K562 (cell line): ENCODE measurements at regions not wholly inside any gene's neighbourhood (a gene's known extent, or its start where the extent isn't known, plus 50 kb on each side); places are given as distances from the start of the nearest gene placed in this dataset.

Source experiments
- ATAC-seq: fragments of 200-7000 bp; cut with Tn5 transposase; 3 replicates; pipeline ENCODE4 v1.9.1; 2020; ENCODE audit warnings: moderate library complexity
- BruUV-seq: library from RNA; stranded (reverse); fragments of 400-500 nt; replicated peaks from 2 replicates; lab custom pipeline; 2021; lab: Mats Ljungman, UMichigan
- CTCF ChIA-PET: fragments of 300-600 bp; formaldehyde crosslinking; extraction: SDS; loops from one replicate; lab custom pipeline; 2021; ENCODE audit warnings: low intra/inter-chr PET ratio; lab: Yijun Ruan, JAX
- POLR2A ChIA-PET: fragments of 300-600, 350-650 bp; sonication (Branson Sonifier 250); formaldehyde crosslinking; extraction: SDS; loops from one replicate; lab custom pipeline; 2021; ENCODE audit warnings: antibody characterized with exemption, inconsistent platforms; lab: Yijun Ruan, JAX
- DNase-seq, 4 experiments: peaks; one replicate each; pipeline versions ENCODE4 v3.0.0 to v3.0.0-alpha.2; 2011 to 2018; ENCODE audit warnings: low spot score in 3 of 4, mixed read lengths in 3 of 4; ENCODE audit errors: extremely low read depth in 1 of 4
- FAIRE-seq: peaks from 2 replicates; lab custom pipeline; 2011; peaks lifted over from hg19 to GRCh38; lab: Jason Lieb, UNC
- H2AFZ ChIP-seq: 2 replicates; pipeline ENCODE4 v1.6.0; 2011; ENCODE audit warnings: low read depth, low read length, control low read depth, inconsistent platforms
- H3K27ac ChIP-seq: fragments of 200-600 bp; 3 replicates; pipeline ENCODE4 v1.8.0; 2011; ENCODE audit warnings: low read depth, mild to moderate bottlenecking, control low read depth, inconsistent platforms, low read length, moderate library complexity, mixed read lengths; ENCODE audit errors: extremely low read depth
- H3K27me3 ChIP-seq, 2 experiments: fragments of 300-600 bp in 1 of 2; 2 replicates in 1 of 2; 3 replicates in 1 of 2; pipeline versions ENCODE4 v1.6.0 to v1.8.0; 2011; ENCODE audit warnings: inconsistent platforms in 2 of 2, low read length in 2 of 2, mild to moderate bottlenecking in 1 of 2, mixed read lengths in 1 of 2, moderate library complexity in 1 of 2; ENCODE audit not compliant: control insufficient read depth in 2 of 2, insufficient read depth in 2 of 2
- H3K36me3 ChIP-seq: fragments of 300-600 bp; 3 replicates; pipeline ENCODE4 v1.8.0; 2011; ENCODE audit warnings: mild to moderate bottlenecking, low read length, inconsistent platforms; ENCODE audit not compliant: control insufficient read depth, insufficient read depth
- H3K4me1 ChIP-seq, 2 experiments: fragments of 200-600 bp in 1 of 2; replicated peaks in 1 of 2; 2 replicates in 1 of 2; 3 replicates in 1 of 2; pipeline versions ENCODE4 v1.5.1 to v1.8.0; 2011; ENCODE audit warnings: inconsistent platforms in 2 of 2, low read length in 2 of 2, mild to moderate bottlenecking in 1 of 2, mixed read lengths in 1 of 2, moderate library complexity in 1 of 2; ENCODE audit not compliant: control insufficient read depth in 2 of 2, insufficient read depth in 2 of 2
- H3K4me2 ChIP-seq: 2 replicates; pipeline ENCODE4 v1.6.1; 2011; ENCODE audit warnings: low read length, control low read depth, inconsistent platforms, mixed read lengths; ENCODE audit not compliant: insufficient read depth
- H3K4me3 ChIP-seq: fragments of 200-600 bp; sonication (generic), shearing (Covaris generic); 2 replicates; pipeline ENCODE4 v1.5.1; 2016; ENCODE audit warnings: control low read depth, inconsistent platforms
- H3K79me2 ChIP-seq: fragments of 200-600 bp; 3 replicates; pipeline ENCODE4 v1.8.0; 2011; ENCODE audit warnings: low read length, inconsistent platforms; ENCODE audit not compliant: control insufficient read depth, insufficient read depth
- H3K9ac ChIP-seq, 2 experiments: 2 replicates each; pipeline versions ENCODE4 v1.6.0 to v1.6.1; 2011; ENCODE audit warnings: low read depth in 2 of 2, low read length in 2 of 2, control low read depth in 1 of 2, inconsistent platforms in 1 of 2, mild to moderate bottlenecking in 1 of 2, mixed read lengths in 1 of 2; ENCODE audit not compliant: insufficient read depth in 1 of 2
- H3K9me1 ChIP-seq: one replicate; pipeline ENCODE4 v1.6.0; 2011; ENCODE audit warnings: inconsistent platforms, mild to moderate bottlenecking, low read length, moderate library complexity; ENCODE audit not compliant: control insufficient read depth, insufficient read depth
- H3K9me3 ChIP-seq: replicated peaks from 2 replicates; pipeline ENCODE4 v1.5.1; 2011; ENCODE audit warnings: low read depth, low read length, inconsistent platforms; ENCODE audit not compliant: control insufficient read depth, insufficient read depth
- H4K20me1 ChIP-seq: replicated peaks from 2 replicates; pipeline ENCODE4 v1.6.1; 2011; ENCODE audit warnings: low read length, inconsistent platforms, mixed read lengths; ENCODE audit not compliant: control insufficient read depth, insufficient read depth
- AFF4 ChIP-seq: sonication (generic); formaldehyde crosslinking; IDR thresholded peaks from 2 replicates; pipeline ENCODE4 v1.8.0; 2023; ENCODE audit warnings: mild to moderate bottlenecking, missing genetic modification reagents
- FOXA1 ChIP-seq: fragments of 450-650 bp; IDR thresholded peaks from 2 replicates; pipeline ENCODE4 v1.6.1; 2016; ENCODE audit warnings: mild to moderate bottlenecking, borderline replicate concordance
- HCFC1 ChIP-seq: IDR thresholded peaks from 2 replicates; pipeline ENCODE4 v1.6.1; 2012; ENCODE audit warnings: low read depth, low read length, improper control_type of control experiment
- JUN ChIP-seq, 2 experiments: sonication (generic) in 1 of 2; formaldehyde crosslinking in 1 of 2; IDR thresholded peaks; 2 replicates each; pipeline versions ENCODE4 v1.6.1 to v1.8.0; 2012 to 2022; ENCODE audit warnings: borderline replicate concordance in 2 of 2, mild to moderate bottlenecking in 2 of 2, improper control_type of control experiment in 1 of 2, low read depth in 1 of 2, low read length in 1 of 2, missing genetic modification reagents in 1 of 2
- JUND ChIP-seq, 2 experiments: IDR thresholded peaks; 2 replicates in 1 of 2; 3 replicates in 1 of 2; pipeline ENCODE4 v1.6.1; 2011; ENCODE audit warnings: borderline replicate concordance in 2 of 2, low read depth in 2 of 2, low read length in 2 of 2, improper control_type of control experiment in 1 of 2, missing biosample characterization in 1 of 2, missing genetic modification characterization in 1 of 2, missing genetic modification reagents in 1 of 2
- MXI1 ChIP-seq: IDR thresholded peaks from 2 replicates; pipeline ENCODE4 v1.6.1; 2011; ENCODE audit warnings: low read depth, mild to moderate bottlenecking, improper control_type of control experiment, low read length
- SMARCA4 ChIP-seq: fragments of 450-650 bp; IDR thresholded peaks from 2 replicates; pipeline ENCODE4 v1.6.1; 2016
- SMC3 ChIP-seq: conservative IDR thresholded peaks from 2 replicates; pipeline ENCODE4 v1.6.1; 2011; ENCODE audit warnings: low read depth, low read length, improper control_type of control experiment; ENCODE audit not compliant: insufficient read depth
- TAF9B ChIP-seq: fragments of 450-650 bp; IDR thresholded peaks from 2 replicates; pipeline ENCODE4 v1.6.1; 2018; ENCODE audit warnings: mild to moderate bottlenecking; ENCODE audit not compliant: partially characterized antibody
- ZNF347 ChIP-seq: fragments of 450-650 bp; formaldehyde crosslinking; IDR thresholded peaks from 2 replicates; pipeline ENCODE4 v1.4.0; 2020; ENCODE audit warnings: low read depth, mild to moderate bottlenecking, moderate library complexity
- in situ Hi-C: fragments of 300-500 bp; cut with MboI; formaldehyde crosslinking; loops from 4 replicates; pipeline ENCODE4 v1.15.0; 2018; ENCODE audit warnings: inconsistent platforms, mixed read lengths
- intact Hi-C: fragments of 100-400 bp; cut with micrococcal nuclease; formaldehyde crosslinking; loops from 2 replicates; pipeline ENCODE4 v1.14.2; 2022
- TF ChIP-seq, protein P1 (sequence below): sonication (generic); formaldehyde crosslinking; IDR thresholded peaks from 2 replicates; pipeline ENCODE4 v1.4.0; 2020; ENCODE audit warnings: mild to moderate bottlenecking, missing genetic modification reagents

GRCh38 chrX:96211953-96212352 is 472.7 kb upstream of the DIAPH2 start:
- ATAC-seq (no peak), DNase-seq (no peak), FAIRE-seq (no peak)
- H2AFZ ChIP-seq: no peak overlapping the region
- H3K36me3 ChIP-seq: no peaks in the 10 kb centered on the region
- H3K4me2 ChIP-seq: no peak overlapping the region
- no peaks in the 10 kb centered on the region for H3K27me3 ChIP-seq
- no peak overlapping the region for H3K9ac ChIP-seq
- H3K4me3 ChIP-seq: no peak overlapping the region
- no peaks in the 10 kb centered on the region for H4K20me1 ChIP-seq
- no peaks in the 10 kb centered on the region for H3K4me1 ChIP-seq
- H3K9me1 ChIP-seq: no peaks in the 10 kb centered on the region
- ChIA-PET CTCF (no interaction called here), POLR2A (no interaction called here)
- no peaks in the 10 kb centered on the region for H3K9me3 ChIP-seq
- no peaks in the 10 kb centered on the region for H3K79me2 ChIP-seq
- no peak overlapping the region for H3K27ac ChIP-seq
- in situ Hi-C loops (no loop called here), intact Hi-C loops (no loop called here)
- no TSS peak for BruUV-seq
- no peak for TF ChIP-seq JUND (IDR thresholded peaks at IDR 0.05; ENCODE audit: borderline replicate concordance, low read depth, low read length)
- no peak for TF ChIP-seq JUND (tag; IDR thresholded peaks at IDR 0.05; ENCODE audit: borderline replicate concordance, low read depth, low read length)
- TF ChIP-seq, protein P1, sequence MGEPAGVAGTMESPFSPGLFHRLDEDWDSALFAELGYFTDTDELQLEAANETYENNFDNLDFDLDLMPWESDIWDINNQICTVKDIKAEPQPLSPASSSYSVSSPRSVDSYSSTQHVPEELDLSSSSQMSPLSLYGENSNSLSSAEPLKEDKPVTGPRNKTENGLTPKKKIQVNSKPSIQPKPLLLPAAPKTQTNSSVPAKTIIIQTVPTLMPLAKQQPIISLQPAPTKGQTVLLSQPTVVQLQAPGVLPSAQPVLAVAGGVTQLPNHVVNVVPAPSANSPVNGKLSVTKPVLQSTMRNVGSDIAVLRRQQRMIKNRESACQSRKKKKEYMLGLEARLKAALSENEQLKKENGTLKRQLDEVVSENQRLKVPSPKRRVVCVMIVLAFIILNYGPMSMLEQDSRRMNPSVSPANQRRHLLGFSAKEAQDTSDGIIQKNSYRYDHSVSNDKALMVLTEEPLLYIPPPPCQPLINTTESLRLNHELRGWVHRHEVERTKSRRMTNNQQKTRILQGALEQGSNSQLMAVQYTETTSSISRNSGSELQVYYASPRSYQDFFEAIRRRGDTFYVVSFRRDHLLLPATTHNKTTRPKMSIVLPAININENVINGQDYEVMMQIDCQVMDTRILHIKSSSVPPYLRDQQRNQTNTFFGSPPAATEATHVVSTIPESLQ: no peak
- TF ChIP-seq ZNF347 (CRISPR knock-in tag): no peak
- TF ChIP-seq FOXA1: no peak
- no peak for TF ChIP-seq MXI1
- no peak for TF ChIP-seq JUN (IDR thresholded peaks at IDR 0.05; ENCODE audit: borderline replicate concordance, low read depth, low read length)
- TF ChIP-seq JUN (CRISPR knock-in tag; IDR thresholded peaks at IDR 0.05; ENCODE audit: borderline replicate concordance): no peak
- no peak for TF ChIP-seq TAF9B
- no peak for TF ChIP-seq AFF4 (CRISPR knock-in tag)
- no peak for TF ChIP-seq HCFC1
- TF ChIP-seq SMARCA4: no peak
- no peak for TF ChIP-seq SMC3
